NCI-H526 (cell line): ENCODE measurements at regions not wholly inside any gene's neighbourhood (a gene's known extent, or its start where the extent isn't known, plus 50 kb on each side); places are given as distances from the start of the nearest gene placed in this dataset.

ENCODE experiments used
- DNase-seq, 2 experiments: peaks; one replicate each; lab custom pipeline; 2025; lab: John Stamatoyannopoulos, UW

DNA sequence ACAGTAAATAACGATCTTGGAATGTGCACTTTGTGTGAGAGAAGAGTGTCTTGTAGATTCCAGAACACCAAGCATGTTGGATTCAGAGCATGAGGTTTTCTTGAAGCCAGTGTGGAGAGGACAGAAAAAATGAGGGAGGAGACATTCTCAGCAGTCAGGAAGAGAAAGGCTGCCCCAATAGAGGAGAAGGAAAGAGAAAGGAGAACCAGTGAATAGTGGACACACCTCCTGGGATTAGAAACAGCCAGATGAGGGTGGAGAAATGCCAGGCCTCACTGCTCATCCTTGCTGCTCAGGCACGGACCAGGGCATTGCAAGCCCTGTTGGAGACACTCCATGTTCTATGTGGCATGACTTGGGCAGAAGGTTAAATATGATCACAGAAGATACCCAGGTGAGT, 69.0 kb upstream of the KAZN start:
- DNase-seq = peak in 1 of 2 experiments; percentile 77

- DNase-seq = no peak
Measured at GRCh38 chr1:14531519-14531918, 67.0 kb upstream of the KAZN start.

DNA sequence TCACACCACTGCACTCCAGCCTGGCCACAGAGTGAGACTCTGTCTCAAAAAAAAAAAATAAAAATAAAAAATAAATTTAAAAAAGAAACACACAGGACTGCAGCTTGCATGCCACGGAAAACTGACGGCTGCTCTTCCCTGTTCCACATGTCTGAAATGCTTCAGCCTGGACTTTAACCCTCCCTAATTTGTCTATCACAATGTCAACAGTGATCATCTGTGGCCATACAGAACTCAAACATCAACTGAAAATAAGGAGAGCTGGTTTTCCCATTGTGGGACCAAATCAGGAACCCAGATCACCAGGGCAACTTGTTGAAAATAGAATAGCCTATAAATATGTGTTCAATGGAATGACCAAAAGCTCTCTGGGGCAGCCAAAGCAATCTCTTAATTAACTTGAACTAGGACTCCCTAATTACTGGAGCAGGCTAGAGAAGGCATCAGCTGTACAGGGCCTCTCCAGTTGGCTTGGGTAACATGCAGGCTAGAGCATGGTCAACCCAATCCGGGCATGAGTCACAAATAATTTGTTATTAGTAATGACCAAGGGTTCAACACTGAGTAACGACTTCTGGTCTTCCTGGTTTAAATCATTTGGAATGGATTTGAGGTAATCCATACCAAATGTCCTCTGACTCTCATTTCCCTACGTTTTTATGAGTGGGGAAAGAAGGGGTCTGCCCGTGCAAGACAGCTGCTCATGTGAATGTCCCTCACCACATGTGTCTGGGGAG, 62.7 kb upstream of the KAZN start:
- peak; percentile 51 to 77 for DNase-seq

GRCh38 chr1:14538335-14538734, 60.1 kb upstream of the KAZN start:
- DNase-seq = peak; percentile 43 to 69

DNA sequence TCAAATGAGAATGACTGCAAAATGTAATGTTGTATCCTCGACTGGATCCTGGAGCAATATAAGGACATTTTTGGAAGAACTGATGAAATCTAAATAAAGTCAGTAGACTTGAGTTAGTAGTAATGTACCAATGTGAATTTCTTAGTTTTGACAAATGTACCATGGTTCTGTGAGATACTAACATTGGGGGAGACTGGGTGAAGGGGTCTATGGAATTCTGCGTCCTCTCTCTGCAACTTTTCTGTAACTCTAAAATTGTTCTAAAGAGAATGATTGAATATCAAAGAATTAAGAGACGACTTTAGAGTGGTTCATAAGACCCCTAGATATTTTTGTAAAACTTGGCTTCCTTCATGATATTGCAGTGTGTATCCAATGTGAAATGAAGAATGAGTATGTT, 59.2 kb upstream of the KAZN start:
- no peak for DNase-seq

- peak; percentile 92 to 95 for DNase-seq
Measured at GRCh38 chr1:14539953-14540563, 58.4 kb upstream of the KAZN start.

GRCh38 chr1:14541348-14541747, 57.1 kb upstream of the KAZN start:
- no peak for DNase-seq

- DNase-seq = no peak
Measured at GRCh38 chr1:14543191-14543840, 55.2 kb upstream of the KAZN start.

GRCh38 chr1:14544319-14544718, 54.2 kb upstream of the KAZN start:
- no peak for DNase-seq

GRCh38 chr1:14545422-14546025, 53.0 kb upstream of the KAZN start:
- no peak for DNase-seq

GRCh38 chr1:14546416-14546815, 52.1 kb upstream of the KAZN start:
- no peak for DNase-seq
